RWPE2 (cell line): ENCODE measurements at regions not wholly inside any gene's neighbourhood (a gene's known extent, or its start where the extent isn't known, plus 50 kb on each side); places are given as distances from the start of the nearest gene placed in this dataset.
"Not testable (repeated sequence)": the region's sequence is repeated elsewhere in the genome, so short reads cannot be mapped to it uniquely, and the experiment has no call there.

ENCODE experiments used
- ATAC-seq: fragments of 200-7000 bp; cut with Tn5 transposase; 3 replicates; pipeline ENCODE4 v1.9.1; 2021; ENCODE audit warnings: low read depth
- DNase-seq: peaks from one replicate; pipeline ENCODE4 v3.0.0-alpha.2; 2020; ENCODE audit warnings: low spot score
- H3K27ac ChIP-seq: fragments of 450-650 bp; 2 replicates; pipeline ENCODE4 v1.5.1; 2017; ENCODE audit warnings: mild to moderate bottlenecking; ENCODE audit not compliant: poor library complexity, severe bottlenecking
- H3K27me3 ChIP-seq: fragments of 250-450 bp; sonication (Bioruptor Pico); 2 replicates; pipeline ENCODE4 v1.5.1; 2021; ENCODE audit warnings: mild to moderate bottlenecking, moderate library complexity; ENCODE audit not compliant: insufficient read depth, poor library complexity, severe bottlenecking
- H3K36me3 ChIP-seq: fragments of 250-450 bp; sonication (Bioruptor Pico); 2 replicates; pipeline ENCODE4 v1.5.1; 2020; ENCODE audit warnings: low read depth, mild to moderate bottlenecking, moderate library complexity
- H3K4me1 ChIP-seq: fragments of 250-450 bp; sonication (Bioruptor Pico); 2 replicates; pipeline ENCODE4 v1.5.1; 2021; ENCODE audit warnings: mild to moderate bottlenecking, moderate library complexity; ENCODE audit not compliant: insufficient read depth, poor library complexity, severe bottlenecking
- H3K4me3 ChIP-seq: fragments of 250-450 bp; sonication (Bioruptor Pico); 2 replicates; pipeline ENCODE4 v1.5.1; 2021; ENCODE audit warnings: mild to moderate bottlenecking, moderate library complexity; ENCODE audit not compliant: severe bottlenecking
- H3K9me3 ChIP-seq: fragments of 250-450 bp; sonication (Bioruptor Pico); 2 replicates; pipeline ENCODE4 v1.5.1; 2021; ENCODE audit warnings: mild to moderate bottlenecking, moderate library complexity; ENCODE audit not compliant: severe bottlenecking
- CTCF ChIP-seq: fragments of 450-650 bp; IDR thresholded peaks from one replicate; pipeline ENCODE4 v1.5.1; 2017; ENCODE audit warnings: mild to moderate bottlenecking, moderate library complexity; ENCODE audit not compliant: poor library complexity, severe bottlenecking

- Histone ChIP-seq H3K4me1 (peaks cover 8% of the 10 kb centered on the region), H3K4me3 (no peak overlapping the region), H3K27ac (no peak overlapping the region), H3K9me3 (no peaks in the 10 kb centered on the region), H3K36me3 (no peaks in the 10 kb centered on the region), H3K27me3 (no peaks in the 10 kb centered on the region)
- ATAC-seq (no peak), DNase-seq (no peak)
- no peak for TF ChIP-seq CTCF
These were observed 103.5 kb upstream of the ZNF438 start for GRCh38 chr10:31135171-31135570.

- not testable (repeated sequence) for H3K9me3 ChIP-seq, DNase-seq, ATAC-seq
These were observed 104.1 kb upstream of the ZNF438 start for GRCh38 chr10:31135791-31136190.

GRCh38 chr10:31136386-31136785 is 104.7 kb upstream of the ZNF438 start:
- Histone ChIP-seq H3K27ac (no peak overlapping the region), H3K9me3 (no peaks in the 10 kb centered on the region), H3K27me3 (no peaks in the 10 kb centered on the region), H3K4me1 (peaks cover 8% of the 10 kb centered on the region), H3K36me3 (no peaks in the 10 kb centered on the region), H3K4me3 (no peak overlapping the region)
- no peak for TF ChIP-seq CTCF
- DNase-seq (no peak), ATAC-seq (no peak)

More at GRCh38 chr10:31135791-31136190, 104.1 kb upstream of the ZNF438 start:
- H3K27me3 ChIP-seq, H3K4me3 ChIP-seq, H3K4me1 ChIP-seq, H3K36me3 ChIP-seq, H3K27ac ChIP-seq: not testable (repeated sequence)

- Histone ChIP-seq H3K27ac (no peak overlapping the region), H3K27me3 (no peaks in the 10 kb centered on the region), H3K4me3 (no peak overlapping the region), H3K9me3 (no peaks in the 10 kb centered on the region), H3K36me3 (no peaks in the 10 kb centered on the region), H3K4me1 (peaks cover 8% of the 10 kb centered on the region)
- DNase-seq: no peak
- TF ChIP-seq CTCF: no peak
- ATAC-seq: no peak
These were observed 105.5 kb upstream of the ZNF438 start for GRCh38 chr10:31136930-31137885.

GRCh38 chr10:31138026-31138553 is 106.4 kb upstream of the ZNF438 start:
- no peak overlapping the region for H3K27ac ChIP-seq
- no peak overlapping the region for H3K4me3 ChIP-seq
- TF ChIP-seq CTCF: no peak
- H3K9me3 ChIP-seq: no peaks in the 10 kb centered on the region
- no peaks in the 10 kb centered on the region for H3K36me3 ChIP-seq
- H3K4me1 ChIP-seq: peaks cover 8% of the 10 kb centered on the region
- ATAC-seq (no peak), DNase-seq (no peak)
- H3K27me3 ChIP-seq: no peaks in the 10 kb centered on the region
